Eye (tissue), 1 donor: ENCODE measurements at regions not wholly inside any gene's neighbourhood (a gene's known extent, or its start where the extent isn't known, plus 50 kb on each side); places are given as distances from the start of the nearest gene placed in this dataset.
A peak's percentile ranks its signal among the peaks of the same experiment; 100 is the strongest.

Source experiments
- DNase-seq: peaks from one replicate; pipeline ENCODE4 v3.0.0-alpha.2; 2015

DNA sequence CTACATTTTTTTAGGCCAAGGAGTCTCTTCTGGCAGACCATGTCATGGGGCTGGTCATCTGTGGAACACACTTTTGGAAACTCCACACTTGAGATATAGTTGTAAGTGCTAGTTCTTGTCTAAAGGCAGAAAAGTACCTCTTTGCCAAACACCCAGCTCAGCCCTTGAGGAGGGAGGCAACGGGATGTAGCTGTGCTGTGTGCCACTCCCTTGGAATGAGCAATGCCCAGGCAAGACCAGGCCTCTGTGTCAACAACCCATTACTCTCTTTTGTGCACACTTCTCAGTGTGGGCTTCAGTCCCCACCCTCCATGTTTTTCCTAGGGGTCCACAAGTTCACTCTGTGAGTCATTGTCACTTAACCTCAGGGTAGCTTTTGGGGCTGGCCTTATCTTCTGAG lies 528.3 kb upstream of the CFAP20DC start:
- no peak for DNase-seq

DNA sequence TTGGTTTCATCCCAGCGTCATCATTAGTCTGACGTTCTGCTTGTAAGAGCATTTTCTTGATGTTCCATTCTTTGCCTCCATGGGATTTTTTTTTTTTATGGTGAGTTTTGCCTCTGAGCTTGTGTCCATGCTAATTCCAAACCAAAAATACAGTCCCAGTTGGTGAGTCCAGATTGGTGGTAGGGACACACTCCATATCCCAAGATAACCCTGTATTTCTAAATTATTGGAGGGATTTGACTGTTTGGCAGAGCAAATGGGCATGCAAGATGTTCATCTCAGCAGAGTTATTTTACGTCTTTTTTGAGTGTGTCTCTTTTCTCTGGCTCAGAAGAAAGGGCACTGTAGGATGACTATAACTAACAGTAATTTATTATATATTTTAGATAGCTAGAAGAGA lies 526.8 kb upstream of the CFAP20DC start:
- no peak for DNase-seq

DNA sequence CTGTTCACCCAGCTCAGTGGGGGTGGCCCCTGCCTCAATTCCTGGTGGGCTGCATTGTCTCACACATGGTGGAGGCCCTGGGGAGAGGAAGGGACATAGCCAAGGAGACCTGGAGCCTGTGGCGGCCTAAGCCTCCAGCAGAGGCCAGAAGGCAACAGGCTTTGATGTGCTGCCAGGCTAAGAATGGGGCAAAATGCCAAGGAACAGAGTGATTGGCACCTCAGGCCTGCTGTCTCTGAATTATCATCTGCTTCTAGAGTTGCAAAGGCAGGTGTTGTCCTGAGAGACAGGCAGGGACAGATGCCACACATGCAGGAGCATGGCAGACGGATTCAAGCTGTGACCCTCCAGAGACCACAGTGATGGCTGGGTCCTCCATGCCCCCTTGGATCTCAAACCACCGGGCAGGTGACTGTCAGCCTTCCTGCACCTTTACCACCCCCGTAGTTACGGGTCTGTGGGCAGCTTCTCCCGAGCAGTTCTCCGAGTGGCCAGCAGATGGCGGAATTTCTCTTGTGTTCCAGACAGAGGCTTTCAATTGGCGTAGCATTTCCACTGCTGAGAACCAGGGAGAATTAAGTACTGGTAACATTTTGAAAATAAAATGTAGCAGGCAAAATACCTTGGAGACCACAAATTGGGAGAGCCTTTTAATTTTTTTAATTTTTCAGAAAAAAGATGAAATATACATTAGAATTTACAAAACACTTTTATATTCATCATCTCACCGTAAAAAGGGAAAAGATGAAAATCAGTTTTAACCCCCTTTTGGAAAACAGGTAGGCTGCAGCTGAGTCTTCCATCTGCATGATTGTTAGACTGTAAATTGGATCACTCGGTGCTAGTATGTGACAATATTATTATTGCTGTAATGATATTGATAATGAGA lies 525.5 kb upstream of the CFAP20DC start:
- peak; percentile 94 for DNase-seq

DNA sequence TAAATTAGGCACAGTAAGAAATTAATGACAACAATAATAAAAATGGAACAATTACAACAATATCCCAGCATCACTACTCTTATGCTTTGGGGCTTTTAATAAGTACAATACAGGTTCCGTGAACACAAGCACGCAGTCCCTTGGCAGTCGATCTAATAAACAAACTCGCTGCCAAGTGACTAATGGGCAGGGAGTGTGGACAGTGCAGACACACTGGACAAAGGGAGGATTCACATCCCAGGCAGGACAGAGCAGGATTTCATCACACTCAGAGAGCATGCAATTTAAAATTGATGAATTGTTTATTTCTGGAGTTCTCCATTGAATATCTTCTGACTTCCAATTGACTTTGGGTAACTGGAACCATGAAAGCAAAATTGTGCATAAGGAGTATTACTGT lies 524.1 kb upstream of the CFAP20DC start:
- no peak for DNase-seq

DNA sequence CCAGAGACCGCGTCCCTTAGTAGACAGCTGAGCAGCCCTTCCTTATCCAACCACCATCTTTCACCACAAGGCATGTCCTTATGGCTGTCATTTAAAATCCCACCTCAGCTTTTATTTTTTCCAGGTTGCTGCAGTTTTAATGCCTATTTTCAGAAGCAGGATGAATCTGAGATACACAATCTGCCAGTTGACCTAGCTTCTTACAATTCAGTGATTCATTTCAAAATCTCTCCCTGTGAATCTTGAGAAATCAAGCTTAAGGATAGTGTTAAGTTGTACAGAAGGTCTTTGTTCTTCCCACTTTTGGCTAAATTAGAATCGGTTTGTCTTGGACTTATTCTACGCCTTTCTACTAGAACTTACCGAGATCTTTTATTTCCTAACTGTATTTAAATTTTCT lies 522.3 kb upstream of the CFAP20DC start:
- DNase-seq: no peak

DNA sequence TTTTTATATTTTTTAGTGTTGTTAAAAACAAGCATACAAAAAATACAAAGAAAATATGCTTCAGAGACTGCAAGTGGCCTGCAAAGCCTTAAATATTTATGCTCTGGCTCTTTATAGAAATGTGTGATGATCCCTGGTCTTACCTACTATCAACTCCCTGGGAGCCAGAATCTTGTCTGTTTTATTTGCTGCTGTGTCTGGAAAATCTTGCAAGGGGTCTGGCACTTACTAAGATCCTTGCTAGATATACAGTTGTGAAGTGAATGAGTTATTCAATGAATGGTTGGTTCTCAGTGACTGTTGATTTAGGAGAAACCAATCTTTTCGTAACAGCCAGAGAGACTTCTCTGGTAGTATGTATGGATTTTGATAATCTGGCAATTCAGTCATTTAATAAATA lies 521.0 kb upstream of the CFAP20DC start:
- DNase-seq: no peak

DNA sequence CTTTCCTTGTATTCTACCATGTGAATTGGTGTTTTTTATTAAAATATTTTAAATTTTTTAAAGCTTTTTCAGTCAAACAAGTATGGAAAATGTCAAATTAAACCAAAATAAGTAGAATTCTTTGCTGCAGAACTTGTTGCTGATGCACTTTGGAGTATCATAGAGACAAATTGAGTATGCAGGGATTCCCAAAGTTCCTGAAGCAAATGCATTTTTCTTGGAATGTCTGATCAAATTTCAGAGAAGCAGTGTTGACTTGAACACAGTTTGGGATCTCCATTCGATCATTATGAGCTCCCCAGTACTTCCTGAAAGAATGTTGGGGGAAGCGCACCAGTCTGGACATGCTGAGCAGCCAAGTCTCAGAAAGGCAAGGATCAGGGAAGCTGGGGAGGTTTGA lies 517.8 kb upstream of the CFAP20DC start:
- no peak for DNase-seq

DNA sequence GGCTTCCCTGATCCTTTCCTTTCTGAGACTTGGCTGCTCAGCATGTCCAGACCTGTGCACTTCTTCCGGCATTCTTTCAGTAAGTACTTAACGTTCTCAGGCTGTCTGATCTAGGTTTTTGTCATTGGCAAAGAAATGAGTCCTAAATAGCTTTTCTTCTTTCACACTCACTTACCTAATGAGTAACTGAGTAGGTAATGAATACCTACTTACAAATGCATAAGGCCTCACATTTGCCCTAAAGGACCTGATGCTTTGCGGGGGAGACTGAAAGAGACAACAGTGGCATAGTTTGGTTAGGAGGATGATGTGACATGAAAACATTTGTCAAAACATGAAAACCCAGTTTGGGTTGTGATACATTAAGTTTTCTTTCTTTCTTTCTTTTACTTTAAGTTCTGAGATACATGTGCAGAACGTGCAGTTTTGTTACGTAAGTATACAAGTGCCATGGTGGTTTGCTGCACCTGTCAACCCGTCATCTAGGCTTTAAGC lies 516.7 kb upstream of the CFAP20DC start:
- DNase-seq: no peak

DNA sequence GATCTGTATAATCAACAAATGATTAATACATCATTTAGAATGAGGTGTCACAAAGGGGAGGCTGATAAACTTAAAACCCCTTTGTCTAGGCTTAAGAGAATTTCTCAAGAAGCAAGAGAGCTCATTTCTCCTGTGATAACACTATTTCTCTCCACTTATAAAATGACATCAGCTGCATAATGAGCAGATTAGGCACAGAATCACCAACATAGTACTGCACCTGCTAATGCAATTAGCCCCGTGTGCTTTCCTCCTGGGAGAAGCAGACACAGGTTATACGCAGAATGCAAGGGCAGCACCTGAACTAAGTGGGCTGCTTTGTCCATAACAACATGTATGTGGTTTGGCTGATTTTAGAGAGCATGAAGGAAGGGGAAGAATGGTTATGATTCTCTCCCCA lies 515.3 kb upstream of the CFAP20DC start:
- no peak for DNase-seq

DNA sequence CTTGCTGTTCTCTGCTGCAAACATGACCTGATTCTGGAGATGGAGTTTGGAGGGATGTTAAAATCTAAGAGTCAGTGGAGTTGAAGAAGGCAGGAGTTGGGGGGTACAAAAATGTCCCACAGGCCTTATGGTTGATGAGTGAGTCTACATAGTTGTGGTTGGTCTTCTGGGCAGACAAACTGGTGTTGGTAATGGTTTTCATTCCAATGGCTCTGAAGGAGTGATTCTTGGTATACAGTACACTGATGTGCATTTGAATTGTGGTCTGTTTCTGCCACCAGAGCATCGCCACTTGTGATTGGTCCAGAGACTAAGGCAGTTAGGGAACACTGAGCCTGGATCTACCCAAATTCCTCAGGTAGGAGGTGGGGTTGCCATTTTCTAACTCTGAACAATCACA lies 514.1 kb upstream of the CFAP20DC start:
- no peak for DNase-seq

DNA sequence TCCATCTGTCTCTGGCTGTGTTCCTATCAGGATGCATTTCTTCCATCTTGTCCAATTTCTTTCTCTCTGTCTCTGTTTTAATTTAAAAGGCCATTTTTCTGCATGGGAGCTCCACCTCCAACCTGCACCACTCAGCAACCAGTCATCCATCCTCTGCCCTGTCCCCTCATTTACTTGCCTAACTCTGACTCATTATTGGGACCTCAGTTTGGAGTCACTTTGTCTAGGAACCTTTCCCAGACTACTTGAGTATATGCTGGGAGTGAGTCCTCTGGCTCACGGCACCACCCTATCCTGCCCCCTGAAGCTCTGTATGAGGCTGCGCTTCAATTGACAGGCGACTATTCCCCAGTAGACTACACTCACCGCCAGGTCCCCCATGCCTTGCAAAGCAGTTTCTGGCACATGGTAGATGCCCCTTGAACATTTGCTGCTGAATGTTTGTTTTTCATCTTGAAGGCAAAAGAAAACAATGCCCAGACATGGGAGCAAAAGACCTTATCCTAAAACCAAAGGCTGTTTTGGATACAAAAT lies 513.3 kb upstream of the CFAP20DC start:
- no peak for DNase-seq

DNA sequence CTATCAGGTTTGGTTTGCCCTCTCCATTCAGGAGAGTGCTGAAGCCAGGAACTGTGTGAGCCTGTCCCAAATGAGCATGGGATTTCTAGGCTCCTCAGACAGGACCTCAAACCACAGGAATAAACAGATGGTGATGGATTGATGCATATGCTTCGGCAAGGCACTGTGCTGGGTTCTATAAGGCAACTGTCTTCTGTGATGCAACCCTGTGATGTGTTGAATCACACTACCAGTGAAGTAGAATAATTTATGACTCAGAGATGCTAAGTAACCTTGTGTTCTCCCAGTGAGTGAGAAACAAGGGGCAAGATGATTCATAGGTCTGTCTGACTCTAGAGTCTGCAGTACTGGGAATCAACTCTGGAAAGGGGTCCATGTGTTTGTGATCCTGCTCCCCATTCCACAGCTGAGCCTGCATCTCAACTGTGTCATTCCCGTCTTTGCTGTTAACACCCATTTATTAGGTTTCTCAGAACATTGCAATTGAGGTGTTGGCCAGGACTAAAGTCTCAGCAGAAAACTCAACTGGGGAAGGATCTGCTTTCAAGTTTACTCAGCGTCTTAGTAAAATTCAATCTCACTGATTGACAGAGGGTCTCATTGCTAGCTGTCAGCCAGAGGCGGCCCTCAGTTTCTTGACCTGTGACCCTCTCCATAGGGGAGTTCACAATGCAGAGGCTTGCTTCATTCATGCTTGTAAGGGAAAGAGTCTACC lies 510.1 kb upstream of the CFAP20DC start:
- DNase-seq: no peak

DNA sequence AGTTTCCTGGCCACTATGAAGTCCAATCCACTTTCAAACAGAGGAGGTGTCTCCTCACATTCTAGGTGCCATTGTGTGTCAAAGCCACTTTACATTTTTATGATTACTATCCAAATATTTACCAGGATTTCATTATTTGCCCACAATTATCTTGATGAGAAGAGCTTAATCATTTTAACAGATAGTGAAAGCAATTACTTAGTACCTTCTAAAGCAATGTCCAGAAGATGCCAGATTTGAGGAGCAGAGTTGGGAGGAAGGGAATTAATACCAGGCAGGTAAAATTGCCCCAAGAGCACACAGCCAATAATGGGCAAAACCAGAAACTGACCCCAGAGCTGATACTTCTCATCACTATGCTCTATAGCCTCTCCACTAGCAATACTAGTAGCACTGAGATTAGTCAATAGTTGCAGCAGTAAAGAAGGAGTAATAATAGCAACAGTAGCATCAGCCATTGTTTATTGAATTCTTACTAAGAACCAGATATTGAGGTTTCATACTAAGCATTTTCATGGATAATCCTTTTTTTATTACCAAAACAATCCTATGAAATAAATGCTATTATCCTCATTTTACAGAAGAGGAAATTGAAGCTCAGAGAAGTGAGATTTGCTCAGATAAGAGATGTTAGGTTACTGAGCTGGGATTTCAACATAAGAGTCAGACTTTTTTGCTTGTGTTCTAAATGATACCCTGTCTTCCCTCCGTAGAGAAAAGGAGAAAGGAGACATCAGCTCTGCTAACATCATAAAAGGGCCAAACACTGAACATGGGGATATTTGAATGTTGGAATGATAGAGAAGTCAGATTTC lies 509.3 kb upstream of the CFAP20DC start:
- no peak for DNase-seq

DNA sequence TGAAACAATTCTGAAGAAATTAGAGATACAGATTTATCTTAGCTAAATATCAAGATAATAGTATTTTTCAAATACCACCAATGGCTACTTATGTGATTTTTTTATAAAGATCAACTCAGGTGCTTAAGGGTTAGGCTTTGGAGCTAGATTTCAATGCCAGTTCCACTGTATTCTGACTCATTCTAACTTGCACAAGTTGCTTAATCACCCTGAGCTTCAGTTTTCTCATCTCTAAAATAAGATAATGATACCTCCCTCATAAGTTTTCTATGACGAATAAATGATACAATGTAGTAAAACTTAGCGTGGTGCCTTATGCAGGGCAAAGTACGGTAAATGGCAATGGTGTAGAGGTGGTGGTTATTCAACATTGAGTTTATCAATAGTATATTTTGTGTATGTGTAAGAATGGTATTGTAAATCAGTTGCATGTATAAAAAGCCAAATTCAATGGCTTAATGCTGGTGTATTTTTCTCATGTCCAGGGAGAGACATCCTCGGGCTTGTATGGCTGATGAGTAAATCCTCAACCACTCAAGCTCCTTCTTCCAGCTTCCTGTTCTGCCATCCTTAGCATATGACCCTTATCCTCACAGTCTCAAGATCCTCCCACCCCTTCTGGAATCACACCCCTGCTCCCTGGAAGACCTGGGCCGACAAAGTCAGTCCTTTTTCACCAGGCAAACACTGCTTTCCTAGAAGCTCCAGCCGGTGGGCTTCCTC lies 505.9 kb upstream of the CFAP20DC start:
- no peak for DNase-seq

DNA sequence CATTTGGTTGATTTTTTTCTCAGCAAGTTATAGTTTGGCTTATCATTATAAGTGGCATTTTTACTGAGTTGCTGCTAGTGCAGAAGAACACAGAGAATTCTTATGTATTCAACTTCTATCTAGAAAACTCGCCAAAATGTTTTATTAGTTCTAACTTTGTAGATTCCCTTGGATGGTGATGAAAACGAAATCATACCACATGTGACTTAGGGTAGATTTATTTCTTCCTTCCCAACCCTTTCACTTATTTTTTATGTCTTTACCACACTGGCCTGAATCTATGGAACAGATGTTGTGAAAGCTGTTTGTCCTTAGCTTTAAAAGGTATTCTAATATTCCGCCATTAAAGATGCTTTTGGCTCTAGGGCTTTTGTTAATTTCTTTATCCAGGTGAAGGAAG lies 503.3 kb upstream of the CFAP20DC start:
- DNase-seq: no peak

DNA sequence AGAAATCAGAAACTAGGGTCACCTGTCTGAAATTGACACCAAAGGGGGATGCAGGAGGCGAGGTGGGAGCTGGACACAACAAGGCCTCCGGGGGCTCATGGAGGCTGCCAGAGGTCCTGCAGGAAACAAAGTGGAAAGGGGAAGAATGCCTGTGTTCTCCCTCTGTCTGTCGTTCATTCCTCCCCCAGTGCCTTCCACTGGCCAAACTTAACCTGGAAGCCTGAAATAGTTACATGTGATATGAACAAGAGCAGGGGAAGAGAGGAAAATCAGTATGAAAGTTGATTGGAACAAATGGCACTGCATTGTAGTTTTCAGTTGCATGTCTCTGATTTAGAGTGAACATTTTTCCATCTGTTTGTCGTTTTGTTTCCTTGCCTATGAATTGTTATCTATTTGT lies 502.0 kb upstream of the CFAP20DC start:
- no peak for DNase-seq

DNA sequence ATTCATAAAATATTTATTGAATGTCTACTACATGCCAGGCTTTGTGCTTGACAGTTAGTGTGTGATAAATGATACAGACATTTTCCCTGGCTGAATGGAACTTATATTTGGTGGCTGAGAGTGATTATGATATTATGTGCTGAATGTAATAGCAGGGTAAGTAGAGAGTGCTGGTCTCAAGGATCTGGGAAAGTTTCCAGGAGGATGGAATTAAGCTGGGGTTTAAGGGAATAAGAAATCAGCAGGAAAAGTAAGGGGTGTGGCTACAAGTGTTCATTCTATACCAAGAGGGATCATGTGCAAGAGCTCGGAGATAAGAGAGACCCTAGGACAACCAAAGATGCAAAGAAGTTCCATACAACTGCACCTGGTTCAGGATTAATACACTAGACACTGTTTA lies 500.1 kb upstream of the CFAP20DC start:
- peak; percentile 46 for DNase-seq

DNA sequence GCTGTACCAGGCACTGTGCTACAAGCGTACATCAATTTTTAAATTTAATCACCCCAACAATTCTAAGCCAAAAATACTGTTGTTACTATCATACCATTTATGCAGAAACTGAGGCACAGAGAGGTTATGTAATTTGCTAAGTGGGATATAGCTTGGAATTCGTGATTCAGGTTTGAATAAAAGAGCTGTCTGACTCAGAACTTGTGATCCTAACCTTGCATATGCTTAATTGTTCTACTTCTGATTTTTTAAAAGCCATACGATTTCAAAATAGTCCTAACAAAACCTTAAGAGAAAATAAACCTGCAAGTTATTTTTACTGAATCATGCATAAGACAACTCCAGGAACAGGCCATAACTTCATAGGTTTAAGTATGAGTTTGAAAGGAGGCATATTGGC lies 498.0 kb upstream of the CFAP20DC start:
- no peak for DNase-seq

DNA sequence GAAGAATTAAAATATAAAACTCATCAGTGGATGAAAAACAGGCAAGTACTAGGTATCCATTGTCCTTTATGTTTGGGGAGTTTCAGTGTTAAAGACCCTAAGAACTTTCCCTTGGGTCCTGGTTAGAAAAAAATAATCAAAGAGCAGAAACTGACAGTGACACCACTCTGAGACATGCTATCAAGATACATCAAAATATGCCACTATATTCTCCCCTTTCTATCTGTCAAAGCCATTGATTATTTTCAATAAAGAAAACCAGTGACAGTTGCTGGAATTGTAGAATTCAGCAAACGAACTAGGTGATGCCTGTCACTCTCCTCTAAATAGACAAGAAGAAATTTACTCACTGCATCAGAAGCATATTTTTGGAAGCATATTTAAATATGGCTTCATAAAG lies 496.7 kb upstream of the CFAP20DC start:
- DNase-seq: no peak

DNA sequence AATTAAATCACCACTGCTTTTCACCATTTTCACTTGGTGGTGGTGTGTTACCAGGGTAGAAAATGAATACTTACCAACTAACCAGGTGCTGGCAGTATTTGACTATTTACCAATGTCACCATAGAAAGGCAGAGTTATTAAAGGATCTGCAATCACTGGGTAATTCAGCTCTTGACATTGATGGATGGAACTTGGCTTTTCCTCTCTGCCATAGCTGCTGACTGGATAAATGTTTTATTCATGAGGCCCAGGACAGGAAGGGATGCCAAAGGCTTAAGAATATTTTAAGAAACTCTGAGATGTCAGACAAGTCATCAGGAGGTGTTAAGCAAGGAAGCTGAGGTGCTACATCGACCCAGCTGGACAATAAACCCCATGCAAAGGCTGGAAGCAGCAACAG lies 495.5 kb upstream of the CFAP20DC start:
- no peak for DNase-seq

DNA sequence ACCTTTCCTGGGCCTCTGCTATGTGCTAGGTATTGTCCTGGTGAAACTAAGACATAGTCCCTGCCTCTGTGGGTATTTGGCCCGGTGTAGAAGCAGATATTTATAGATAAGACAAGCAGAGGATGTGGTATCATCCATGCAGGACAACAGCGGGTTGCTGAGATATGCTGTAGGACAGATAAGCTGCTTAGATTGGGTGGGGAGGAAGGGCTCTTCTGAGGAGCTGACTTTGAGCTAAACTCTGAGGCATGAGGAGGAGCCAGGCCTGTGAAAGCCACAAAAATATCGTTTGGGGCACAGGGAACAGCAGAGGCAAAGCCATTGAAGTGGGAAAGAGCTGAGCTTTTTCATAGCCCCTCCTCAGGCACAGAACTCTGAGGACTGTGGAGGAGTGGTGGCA lies 492.5 kb upstream of the CFAP20DC start:
- DNase-seq: no peak

DNA sequence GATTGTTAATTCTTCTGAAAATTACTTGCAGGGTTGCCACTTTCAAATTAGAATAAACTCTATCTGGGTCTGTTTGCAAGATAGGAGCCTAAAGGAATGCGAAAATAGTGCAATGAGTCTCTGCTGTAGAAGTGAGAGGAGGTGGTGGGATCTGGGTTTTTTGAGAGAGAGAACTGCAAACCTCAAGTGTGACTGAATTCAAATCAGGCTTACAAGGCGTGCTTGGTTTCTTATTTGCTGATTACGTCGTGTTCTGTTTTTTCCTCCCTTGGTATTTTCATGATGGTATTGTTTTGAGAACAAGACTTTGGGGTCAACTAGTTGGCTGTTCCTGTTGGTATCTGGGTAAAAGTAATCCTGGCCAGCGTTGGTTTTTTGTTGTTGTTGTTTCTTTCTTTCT lies 490.9 kb upstream of the CFAP20DC start:
- DNase-seq: no peak
